AG20443 (cell line): ENCODE measurements at regions not wholly inside any gene's neighbourhood (a gene's known extent, or its start where the extent isn't known, plus 50 kb on each side); places are given as distances from the start of the nearest gene placed in this dataset.

Source experiments
- DNase-seq: peaks from one replicate; pipeline ENCODE4 v3.0.0; 2012; ENCODE audit warnings: low spot score, mixed read lengths

DNA sequence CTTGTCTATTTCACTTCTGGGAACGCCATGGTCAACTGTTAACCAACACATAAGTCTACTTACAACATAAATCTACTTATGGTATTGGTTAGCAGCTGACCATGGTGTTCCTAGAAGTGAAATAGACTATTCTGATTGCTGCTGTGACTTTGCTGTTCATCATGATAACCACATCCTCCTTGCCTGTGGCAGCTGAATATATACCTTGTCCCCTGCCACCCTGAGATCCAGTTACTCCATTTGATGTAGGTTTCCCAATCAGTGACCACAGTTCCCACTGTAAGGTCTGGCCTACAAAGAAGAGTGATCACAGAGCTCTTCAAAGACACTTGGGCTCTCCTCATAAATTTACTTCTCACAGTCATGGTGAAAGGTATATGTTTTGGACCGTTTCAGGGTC is 66.8 kb upstream of the ALDH1A3 start:
- DNase-seq: no peak

DNA sequence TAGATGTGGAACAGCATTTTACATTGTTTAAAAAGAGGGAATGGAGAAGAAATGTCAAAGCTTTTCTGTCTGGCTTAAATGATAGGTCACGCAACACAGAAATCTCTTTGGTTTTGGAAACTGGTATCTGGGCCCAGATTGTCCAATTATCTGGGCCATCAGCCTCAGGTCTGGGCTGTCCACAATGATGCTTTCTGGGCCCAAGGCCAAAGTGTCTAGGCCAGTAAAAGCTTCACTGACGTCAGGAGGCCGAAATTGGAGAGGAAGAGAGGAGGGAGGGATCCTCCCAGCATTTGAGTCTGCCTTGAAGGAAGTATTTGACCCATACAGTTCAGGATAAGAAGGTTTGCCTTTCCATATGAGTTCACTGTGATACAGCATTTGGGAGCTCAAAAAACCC is 60.7 kb upstream of the ALDH1A3 start:
- DNase-seq: peak; percentile 69

DNA sequence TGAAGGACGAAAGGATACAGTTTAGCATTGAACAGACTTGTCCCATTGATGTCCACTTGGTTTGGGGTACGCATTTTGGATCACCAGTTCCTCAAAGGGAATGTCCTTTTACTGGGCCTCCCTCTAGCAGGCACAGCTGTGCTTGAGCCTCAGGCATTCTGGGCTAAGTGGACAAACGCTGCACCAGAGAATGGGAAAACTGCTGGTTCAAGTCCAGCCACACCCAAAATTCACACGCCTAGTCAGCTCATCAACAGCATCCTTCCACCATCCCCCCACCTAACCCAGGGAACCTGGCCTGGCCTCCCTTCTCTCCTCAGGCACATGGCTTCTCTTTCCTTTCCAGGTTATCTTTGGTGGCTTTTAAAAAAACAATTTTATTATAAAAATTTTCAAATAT is 59.1 kb upstream of the ALDH1A3 start:
- DNase-seq: no peak

DNA sequence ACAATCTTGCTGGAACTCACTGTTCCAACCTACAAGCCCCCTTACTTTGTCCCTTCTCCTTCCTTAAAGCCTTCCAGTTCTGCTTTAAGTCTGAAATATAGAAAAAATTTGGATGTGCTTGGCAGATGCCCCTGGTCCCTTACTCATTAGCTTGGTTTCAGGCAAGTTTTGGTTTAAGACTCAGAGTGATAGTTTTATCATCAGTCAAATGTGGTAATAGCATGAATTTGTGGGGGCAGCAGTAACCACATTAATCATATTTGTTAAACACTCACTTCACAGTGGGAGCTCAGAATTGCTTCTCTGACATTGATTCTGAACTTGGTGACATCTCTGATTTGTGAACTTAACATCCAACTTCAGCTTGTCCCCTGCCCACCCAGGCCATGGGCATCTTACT is 58.3 kb upstream of the ALDH1A3 start:
- DNase-seq: no peak

DNA sequence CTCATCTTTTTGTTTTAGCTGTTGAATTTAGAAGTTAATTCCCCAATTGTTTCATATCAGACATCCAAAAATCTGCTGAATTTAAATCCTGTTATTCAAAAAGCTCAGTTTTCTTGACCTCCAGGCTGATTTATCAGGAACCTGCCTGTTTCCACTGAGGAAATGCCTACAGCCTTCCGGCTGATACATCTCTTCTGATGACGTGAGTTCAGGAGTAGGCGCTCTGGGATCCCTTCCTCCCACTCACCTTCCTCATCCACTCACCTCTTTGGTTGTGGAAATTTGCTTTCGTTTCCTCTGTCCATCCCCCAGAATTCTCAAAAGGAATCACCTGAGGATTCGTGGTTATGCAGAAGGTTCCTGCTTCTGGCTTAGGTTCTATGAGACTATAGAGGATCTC is 55.4 kb upstream of the ALDH1A3 start:
- no peak for DNase-seq

DNA sequence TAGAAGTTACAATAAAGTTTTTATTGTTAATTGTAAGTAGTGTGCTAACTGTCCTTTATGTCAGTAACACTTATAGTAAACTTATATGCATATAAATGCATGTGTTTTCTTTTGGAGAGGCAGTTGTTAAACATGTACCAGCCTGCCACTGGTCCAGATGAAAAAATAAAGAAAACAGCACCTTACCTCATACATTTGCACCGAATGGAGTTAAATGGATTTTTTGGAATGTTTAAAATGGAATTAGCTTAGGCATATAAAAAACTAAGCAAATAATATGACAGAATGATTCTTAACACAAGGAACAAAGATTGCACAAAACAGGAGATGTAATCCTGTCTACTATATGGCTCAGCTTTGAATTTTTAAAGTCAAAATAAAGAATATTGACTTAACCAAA is 50.2 kb upstream of the ALDH1A3 start:
- no peak for DNase-seq
